ACHN (cell line): ENCODE measurements at regions not wholly inside any gene's neighbourhood (a gene's known extent, or its start where the extent isn't known, plus 50 kb on each side); places are given as distances from the start of the nearest gene placed in this dataset.

ENCODE experiments used
- DNase-seq: peaks from one replicate; pipeline ENCODE4 v3.0.0-alpha.2; 2015
- in situ Hi-C: cut with HindIII; loops from 2 replicates; pipeline ENCODE4 v1.10.0; 2017; ENCODE audit warnings: low sequenced_read_pairs, low pct_ligation_motif_present, low pct_unique_long_range_greater_than_20kb

DNA sequence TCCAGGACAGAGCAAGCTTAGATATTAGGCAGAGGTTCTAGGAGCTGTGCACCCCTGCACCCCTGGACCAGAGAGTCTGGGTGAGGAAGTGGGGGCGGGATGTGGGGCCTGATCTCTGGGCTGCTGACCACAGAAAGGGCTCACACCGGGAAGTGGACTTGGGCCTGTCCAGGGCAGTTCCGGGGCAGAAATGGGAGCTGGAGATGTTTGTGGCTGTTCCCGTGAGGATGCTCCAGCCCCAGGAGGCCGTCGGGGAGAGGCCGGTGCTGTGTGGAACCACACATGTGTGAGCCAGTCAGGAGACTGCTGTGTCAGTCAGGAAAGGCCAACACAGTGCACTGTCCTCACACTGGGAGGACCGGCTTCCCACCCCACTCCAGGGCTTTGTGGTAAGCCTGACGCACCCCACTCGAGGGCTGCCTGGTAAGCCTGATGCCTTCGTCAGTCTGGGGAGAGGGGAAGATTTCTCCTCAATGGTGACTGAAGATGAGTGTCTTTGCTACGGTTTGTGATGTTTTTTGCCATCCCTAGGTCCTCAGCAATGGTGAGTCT, 741.0 kb downstream of the BRD1 start:
- no peak for DNase-seq

DNA sequence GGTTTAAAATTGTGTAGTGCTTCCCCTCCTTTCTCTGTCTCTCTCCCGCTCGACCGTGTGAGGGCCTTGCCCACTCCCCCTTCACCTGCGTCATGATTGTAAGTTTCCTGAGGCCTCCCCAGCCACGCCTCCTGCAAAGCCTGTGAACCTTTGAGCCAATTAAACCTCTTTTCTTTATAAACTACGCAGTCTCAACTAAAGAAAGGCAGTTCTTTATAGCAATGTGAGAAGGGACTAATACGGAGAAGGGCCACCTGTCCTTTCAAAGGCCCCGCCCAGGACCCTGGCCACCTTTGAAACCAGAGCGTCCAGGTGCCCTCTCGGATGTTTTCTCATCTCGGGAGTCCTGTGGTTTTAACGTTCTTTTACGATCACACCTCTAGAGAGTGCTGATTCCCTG, 741.5 kb downstream of the BRD1 start:
- DNase-seq, result no peak
- in situ Hi-C loops, result no loop called here

More for the DNA sequence above, 741.0 kb downstream of the BRD1 start:
- in situ Hi-C loops, result no loop called here

DNA sequence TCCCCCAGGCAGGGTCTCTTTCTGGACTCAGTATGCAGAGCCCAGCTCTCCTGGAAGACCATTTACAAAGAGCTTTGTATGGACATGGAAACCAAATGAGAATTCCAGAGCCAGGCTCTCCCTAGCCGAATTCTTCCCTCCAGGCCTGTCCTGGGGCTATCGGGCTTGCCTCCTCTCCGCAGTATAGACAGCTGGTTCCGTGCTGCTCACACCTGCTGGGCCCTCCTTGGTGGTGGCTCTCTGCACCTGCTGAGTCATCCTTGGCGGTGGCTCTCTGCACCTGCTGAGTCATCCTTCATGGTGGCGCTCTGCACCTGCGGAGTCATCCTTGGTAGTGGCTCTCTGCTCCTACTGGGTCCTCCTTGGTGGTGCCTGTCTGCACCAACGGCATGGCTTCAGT, 743.5 kb downstream of the BRD1 start:
- in situ Hi-C loops, result no loop called here
- no peak for DNase-seq

DNA sequence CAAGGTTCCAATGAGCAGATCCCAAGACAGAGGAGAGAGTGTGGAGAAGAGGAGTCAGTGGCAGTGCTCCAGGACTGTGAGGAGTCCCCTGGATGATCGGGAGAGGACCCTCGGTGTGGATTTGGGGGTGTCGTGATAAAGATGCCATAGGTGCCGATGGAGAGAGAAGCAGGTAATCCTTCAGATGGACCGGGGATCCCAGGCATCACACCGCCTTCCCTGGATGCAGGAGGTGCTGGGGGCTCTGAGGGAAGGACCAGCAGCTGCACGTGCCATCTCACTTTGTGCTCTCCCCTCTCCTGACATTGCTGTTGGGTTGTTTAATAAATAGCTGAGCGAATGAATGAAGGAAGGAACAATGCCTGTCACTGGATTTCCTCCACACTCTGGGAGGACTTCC, 744.1 kb downstream of the BRD1 start:
- DNase-seq, result no peak
- in situ Hi-C loops, result no loop called here

DNA sequence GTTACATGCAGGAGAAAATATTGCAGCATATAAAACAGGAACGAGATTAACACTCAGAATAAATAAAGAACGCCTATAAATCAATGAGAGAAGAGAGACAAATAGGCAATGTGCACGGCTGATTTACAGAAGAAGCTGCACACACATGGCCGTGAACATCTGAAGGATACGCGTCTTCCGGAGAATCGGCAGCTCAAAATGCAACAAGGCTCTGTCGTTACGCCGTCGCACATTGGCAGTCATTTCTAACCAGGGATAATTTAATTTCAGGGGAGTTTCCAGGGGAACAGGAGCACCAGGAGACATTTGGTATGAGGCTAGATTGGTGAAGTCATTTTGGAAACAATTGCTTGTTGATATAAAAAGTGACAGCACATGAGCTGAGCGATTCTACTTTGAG, 745.2 kb downstream of the BRD1 start:
- in situ Hi-C loops, result no loop called here
- no peak for DNase-seq

DNA sequence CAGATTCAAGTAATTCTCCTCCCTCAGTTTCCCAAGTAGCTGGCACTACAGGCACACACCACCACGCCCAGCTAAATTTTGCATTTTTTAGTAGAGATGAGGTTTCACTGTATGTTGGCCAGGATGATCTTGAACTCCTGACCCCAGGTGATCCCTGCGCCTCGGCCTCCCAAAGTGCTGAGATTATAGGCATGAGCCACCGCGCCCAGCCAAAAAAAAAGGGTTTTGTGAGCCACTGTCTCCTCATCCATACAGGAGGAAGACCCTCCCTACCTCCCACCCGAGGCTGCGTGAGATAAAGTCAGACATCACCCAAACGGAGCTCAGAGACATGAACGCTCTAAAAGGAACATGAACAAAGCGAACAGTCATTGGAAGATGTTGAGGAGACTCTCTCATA, 745.7 kb downstream of the BRD1 start:
- no peak for DNase-seq
- in situ Hi-C loops, result no loop called here

DNA sequence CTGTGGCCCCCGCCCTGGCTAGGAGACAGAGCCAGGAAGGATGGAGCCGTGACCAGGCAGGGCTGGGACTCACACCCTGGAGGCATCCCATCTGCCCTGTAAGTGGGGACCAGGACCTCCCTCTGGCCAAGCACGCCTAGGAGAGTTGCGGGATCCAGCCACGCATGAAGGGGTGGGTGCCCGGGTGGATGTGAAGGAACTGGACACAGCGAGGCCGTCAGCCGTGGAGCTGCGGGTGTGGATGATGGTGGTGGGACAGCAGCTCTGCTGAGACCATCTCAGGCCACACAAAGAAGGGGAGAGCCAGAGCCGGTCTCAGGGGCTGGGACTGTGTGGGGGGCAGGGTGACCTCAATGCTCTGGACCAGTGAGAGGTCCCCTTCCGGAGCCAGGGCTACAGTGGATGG, 746.4 kb downstream of the BRD1 start:
- in situ Hi-C loops, result no loop called here
- no peak for DNase-seq

DNA sequence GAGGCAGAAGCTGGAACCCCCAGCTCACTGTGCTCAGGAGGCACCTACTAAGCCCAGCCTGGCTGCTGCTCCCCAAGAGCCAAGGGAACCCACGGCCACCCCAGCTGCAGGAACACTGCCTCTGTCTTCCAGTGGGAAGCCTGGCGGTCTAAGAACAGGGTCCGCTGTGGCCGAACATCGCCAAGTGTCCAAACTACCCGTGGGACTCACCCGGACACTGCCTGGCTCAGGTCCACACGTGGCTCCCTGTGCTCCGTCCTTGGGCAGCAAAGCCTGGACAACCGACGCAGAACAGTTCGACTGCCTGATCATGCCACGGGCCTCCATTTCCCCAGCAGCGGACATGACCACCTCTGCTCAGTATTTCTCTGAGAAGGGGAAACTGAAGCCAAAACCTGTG, 747.0 kb downstream of the BRD1 start:
- DNase-seq, result no peak
- in situ Hi-C loops, result no loop called here

DNA sequence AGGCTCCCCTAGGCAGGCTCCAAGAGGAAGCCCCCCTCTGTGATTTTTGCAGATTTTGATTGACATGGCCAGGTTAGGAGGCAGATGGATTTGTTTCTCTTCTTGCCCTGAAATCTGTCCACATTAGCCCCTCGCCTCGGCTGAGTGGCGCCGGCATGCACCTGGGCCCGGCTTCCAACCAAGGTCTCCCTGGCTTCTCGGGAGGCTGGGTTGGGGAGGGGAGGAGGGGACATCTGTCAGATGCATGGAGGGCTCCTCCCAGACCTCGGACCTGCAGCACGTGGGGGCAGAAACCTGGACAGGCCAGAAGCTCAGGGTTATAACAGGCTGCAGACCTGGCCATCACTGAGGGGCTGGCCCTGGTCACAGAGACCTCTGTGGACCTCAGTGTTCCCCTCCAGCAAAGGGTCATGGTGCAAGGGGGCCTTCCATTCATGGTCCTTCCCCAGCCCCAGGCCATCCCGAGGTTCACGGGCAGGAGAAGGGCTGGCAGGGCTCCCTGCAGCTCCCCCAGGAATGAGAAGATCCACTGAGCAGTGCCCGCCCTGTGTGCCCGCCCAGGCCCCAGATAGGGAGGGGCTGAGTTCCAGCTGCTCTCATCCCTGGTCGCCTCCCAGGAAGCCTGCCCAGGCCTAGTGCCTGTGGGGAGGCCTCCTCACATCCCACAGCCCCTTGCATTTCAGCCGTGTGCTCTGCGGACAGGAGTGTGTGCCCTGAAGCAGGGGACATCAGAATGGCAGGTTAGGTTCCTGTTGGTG, 747.8 kb downstream of the BRD1 start:
- in situ Hi-C loops, result no loop called here
- DNase-seq, result no peak

DNA sequence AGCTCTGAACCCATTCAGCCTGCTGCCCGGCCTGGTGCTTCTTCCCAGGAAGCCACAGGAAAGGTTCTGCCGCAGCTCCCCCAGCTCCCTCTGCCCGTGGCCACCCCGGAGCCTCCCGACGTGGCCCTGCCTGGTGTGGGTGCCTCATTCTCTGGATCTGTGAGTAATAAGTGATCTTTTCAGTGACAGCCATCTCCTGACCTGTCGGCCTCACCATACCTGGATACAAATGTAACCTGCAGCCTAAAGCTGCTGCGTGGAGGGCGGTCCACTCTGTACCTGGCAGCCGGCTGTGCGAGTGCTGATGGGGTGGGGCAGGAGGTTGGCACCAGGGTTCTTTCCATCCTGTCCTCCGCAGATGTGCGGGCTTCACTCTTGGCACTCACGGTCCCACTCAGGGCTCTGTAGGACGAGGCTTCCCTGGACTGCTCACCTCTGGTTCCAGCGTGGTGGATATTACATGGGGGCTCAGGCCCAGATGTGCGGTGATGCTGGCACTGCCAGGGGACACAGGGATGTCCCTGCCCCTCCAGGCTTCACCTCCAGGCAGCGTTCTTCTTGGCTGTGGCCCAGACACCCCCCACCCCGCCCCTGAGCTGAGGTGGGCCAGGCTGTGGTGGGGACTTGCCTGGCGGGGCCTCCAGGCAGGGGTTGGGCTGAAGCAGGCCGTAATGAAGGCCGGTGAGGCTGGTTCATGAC, 748.5 kb downstream of the BRD1 start:
- no peak for DNase-seq
- in situ Hi-C loops, result no loop called here

DNA sequence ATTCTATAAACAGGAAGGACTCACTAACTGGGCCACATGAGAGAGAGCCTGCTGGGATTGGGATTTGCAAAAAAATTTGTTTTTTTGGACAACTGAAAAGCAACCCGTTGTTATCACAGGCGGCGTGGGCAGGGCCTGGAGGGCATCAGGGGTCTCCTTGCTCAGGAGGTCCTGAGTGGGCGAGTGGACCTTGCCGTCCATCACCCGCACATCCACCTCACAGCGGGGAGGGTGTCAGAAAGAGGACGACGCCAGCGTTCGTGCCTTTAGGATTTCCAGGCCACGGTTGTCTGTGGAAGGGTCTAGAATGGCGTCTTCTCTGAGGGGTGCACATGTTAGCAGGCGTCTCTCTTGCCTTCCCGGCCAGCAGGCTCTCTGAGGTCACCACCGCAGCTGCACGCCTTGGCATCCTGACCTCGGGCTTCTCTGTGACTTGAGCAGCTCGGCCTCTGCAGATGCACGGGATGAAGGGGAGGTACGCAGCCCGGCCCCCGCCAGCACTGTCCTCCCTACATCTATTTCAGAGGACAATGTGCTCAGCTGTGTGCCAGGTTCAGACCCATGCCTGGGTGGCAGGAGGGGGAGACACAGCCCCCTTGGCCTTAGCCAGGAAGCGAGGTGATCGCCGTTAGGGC, 749.5 kb downstream of the BRD1 start:
- in situ Hi-C loops, result no loop called here
- no peak for DNase-seq

DNA sequence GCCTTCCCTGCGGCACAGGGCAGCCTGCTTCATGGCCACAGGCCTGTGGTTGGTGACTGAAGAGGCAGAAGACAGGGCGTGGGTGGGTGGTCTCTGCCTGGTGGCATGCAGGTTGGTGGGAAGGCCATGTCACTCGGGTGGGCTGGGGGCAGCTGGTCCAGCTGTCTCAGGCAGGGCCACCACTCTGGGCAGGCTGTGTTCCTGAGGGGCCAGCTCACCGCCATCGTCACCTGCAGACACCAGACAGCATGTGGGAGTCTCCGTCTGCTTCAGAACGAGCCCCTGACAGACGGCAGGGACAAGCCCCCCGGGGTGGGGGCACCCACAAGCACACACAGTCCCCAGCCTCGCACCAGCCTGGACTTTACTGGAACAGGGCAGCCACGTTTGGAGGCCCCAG, 750.1 kb downstream of the BRD1 start:
- no peak for DNase-seq
- in situ Hi-C loops, result no loop called here

DNA sequence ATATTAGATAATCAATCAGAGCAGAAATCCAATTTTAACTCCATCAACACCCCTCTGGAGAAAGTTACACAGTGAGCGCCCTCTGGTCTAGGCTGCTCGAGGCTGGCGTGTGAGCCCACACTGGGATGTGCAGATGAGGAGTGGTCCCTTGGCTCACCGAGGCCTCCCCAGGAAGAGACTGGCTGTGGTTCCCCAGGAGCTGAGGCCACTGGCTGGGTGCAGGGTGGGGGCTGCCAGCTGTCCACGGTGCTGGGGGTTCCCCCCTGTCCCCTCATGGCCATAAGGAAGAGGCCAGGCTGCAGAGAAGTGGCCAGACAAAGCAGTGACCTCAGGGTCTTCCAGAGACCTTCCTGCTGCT, 750.7 kb downstream of the BRD1 start:
- no peak for DNase-seq

DNA sequence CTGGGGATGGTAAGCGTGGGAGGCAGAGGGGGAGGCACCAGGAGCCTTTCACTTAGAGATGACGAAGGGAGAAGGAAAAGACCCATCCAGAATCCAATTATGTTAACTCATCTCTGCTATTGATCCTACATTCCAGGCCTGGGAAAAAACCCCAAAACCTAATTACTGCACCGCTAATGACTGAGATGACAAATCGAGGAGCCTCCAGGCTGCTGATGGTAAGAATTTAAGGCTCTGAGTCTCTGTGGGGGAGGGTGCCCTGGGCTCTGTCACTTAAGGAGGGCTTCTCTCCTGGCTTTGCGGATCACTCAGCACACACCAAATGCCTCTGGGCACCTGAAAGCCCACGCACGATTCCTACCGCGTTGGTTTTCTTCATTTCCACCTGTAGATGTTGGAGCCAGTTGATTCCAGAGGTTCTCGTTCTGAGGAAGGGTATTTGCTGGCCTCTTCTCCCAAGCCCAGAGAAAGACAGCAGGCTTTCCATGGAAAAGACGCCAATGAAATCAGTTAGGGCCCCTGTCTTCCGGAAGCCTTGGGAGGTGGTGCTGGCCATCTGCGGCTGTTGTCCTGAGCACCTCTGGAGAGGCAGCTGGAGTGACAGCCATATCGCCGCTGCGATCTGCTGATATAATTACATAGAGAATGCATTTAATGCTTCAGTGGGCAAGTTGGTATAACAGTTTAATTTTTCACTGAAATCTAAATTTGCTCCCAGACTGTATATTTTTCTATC, 751.2 kb downstream of the BRD1 start:
- in situ Hi-C loops, result no loop called here
- DNase-seq, result no peak

More for the DNA sequence above, 750.7 kb downstream of the BRD1 start:
- in situ Hi-C loops, result no loop called here

DNA sequence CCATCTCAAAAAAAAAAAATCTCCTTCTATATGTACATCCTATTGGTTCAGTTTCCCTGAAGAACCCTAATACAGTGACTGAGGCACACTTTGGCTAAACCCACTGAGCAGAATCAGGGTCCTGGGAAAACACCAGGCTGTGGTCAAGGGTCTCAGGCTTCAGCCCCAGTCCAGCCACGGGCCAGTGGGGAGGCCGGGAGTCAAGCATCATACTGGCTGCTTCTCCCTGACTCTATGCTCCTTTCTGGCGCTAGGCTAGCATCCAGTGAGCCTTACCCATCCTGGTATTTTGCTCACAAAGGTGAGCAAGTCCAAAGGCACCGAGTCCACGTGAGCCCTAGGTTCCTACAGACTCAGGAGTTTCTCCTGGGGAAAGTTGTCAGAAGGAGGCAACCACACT, 752.5 kb downstream of the BRD1 start:
- in situ Hi-C loops, result no loop called here
- DNase-seq, result no peak

DNA sequence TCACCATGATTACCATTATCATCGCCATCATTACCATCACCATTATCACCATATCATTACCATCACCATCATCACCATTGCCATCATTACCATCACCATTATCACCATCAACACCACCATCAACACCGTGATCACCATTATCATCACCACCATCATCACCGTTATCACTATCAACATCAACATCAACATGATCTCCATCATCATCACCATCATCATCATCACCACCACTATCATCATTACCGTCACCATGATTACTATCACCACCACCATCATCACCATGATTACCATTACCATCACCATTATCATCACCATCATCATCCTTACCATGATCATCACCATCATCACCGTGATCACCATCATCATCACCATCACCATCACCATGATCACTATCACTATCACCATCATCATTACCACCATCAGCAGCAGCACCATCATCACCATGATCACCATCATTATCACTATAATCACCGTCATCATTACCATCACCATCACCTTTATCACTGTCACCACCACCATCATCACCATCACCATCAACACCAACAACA, 753.7 kb downstream of the BRD1 start:
- DNase-seq, result no peak
- in situ Hi-C loops, result no loop called here

DNA sequence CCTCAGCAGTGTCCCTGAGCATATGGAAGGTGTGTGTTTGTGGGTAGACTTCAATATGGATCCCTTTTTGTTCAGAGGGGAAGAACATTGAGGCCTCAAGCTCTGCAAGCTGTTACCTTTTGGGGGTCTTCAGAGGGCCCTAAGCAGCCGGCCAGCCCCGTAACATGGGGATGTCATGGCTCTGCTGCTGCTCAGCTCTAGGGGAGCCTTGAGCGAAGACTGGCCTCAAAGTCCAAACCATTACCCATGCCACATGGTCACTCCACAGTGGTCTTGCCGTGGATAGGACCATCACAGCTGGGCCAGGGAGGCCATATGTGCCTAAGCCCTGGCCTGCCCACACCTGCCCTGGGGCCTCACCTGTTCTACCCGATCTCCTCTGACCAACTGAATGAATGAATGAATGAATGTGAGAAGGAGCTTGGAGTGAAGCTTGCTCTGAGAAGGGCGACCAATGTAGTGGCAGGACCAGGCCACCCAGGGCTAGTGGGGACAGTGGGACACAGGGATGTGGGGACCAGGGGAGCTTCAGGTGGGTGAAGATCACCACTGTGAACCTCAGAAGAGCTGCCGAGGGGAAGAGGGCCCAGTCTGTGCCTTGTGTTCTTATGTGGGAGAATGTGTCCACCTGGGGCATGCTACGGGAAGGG, 754.6 kb downstream of the BRD1 start:
- no peak for DNase-seq
- in situ Hi-C loops, result no loop called here

DNA sequence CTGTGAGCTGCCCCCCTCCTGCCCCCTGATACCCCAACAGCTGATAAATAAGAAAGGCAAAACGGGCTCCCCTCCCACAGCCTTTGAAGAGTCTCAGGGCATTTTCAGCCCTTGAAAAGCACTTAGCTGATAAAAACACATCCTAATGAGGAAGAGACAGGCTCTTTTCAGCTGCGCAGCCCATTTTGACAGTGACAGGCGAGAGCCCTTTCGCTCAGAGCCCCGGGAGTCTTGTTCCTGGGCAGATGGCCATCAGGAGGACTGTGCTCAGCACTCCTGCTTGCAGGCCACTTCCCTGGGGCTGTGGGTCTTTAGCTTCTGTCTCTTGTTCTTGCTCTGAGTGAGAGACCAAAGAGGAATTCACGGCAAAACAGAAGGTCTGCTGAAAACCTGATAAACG, 757.2 kb downstream of the BRD1 start:
- no peak for DNase-seq
- in situ Hi-C loops, result no loop called here
